HepG2 (cell line): ENCODE measurements at regions not wholly inside any gene's neighbourhood (a gene's known extent, or its start where the extent isn't known, plus 50 kb on each side); places are given as distances from the start of the nearest gene placed in this dataset.

ENCODE experiments used
- ATF7 ChIP-seq, 2 experiments: fragments of 450-650 bp in 1 of 2; sonication (generic) in 1 of 2; formaldehyde crosslinking in 1 of 2; IDR thresholded peaks; 2 replicates each; pipeline versions ENCODE4 v1.4.0 to v1.6.1; 2016 to 2020; ENCODE audit warnings: antibody characterized with exemption in 1 of 2, mild to moderate bottlenecking in 1 of 2, missing genetic modification reagents in 1 of 2
- GABPA ChIP-seq, 2 experiments: IDR thresholded peaks; 2 replicates each; pipeline ENCODE4 v1.6.1; 2011 to 2016; ENCODE audit warnings: low read depth in 2 of 2, low read length in 1 of 2, missing biosample characterization in 1 of 2, missing genetic modification characterization in 1 of 2
- HMG20B ChIP-seq: conservative IDR thresholded peaks from 2 replicates; pipeline ENCODE4 v1.6.1; 2016; ENCODE audit warnings: missing genetic modification reagents, missing compliant biosample characterization
- KAT7 ChIP-seq: IDR thresholded peaks from 2 replicates; pipeline ENCODE4 v1.6.1; 2018; ENCODE audit warnings: borderline replicate concordance, missing compliant biosample characterization
- SRF ChIP-seq: IDR thresholded peaks from 2 replicates; pipeline ENCODE4 v1.6.1; 2011; ENCODE audit warnings: mild to moderate bottlenecking, low read depth, low read length, moderate library complexity
- TARDBP ChIP-seq: sonication (generic); formaldehyde crosslinking; IDR thresholded peaks from 2 replicates; pipeline ENCODE4 v1.8.0; 2022; ENCODE audit warnings: mild to moderate bottlenecking, missing genetic modification reagents
- ZNF333 ChIP-seq: sonication (generic); formaldehyde crosslinking; IDR thresholded peaks from 2 replicates; pipeline ENCODE4 v1.4.0; 2020; ENCODE audit warnings: mild to moderate bottlenecking, missing genetic modification reagents, borderline replicate concordance
- TF ChIP-seq, protein P1 (sequence below): sonication (generic); formaldehyde crosslinking; IDR thresholded peaks from 2 replicates; pipeline ENCODE4 v1.5.1; 2020; ENCODE audit warnings: mild to moderate bottlenecking, missing genetic modification reagents, moderate library complexity
- TF ChIP-seq, protein P2 (sequence below): sonication (generic); formaldehyde crosslinking; IDR thresholded peaks from 2 replicates; pipeline ENCODE4 v1.5.0; 2020; ENCODE audit warnings: mild to moderate bottlenecking, missing genetic modification reagents
- TF ChIP-seq, protein P3 (sequence below): sonication (generic); formaldehyde crosslinking; IDR thresholded peaks from 2 replicates; pipeline ENCODE4 v1.5.0; 2020; ENCODE audit warnings: mild to moderate bottlenecking, missing genetic modification reagents
- TF ChIP-seq, protein P4 (sequence below): sonication (generic); formaldehyde crosslinking; IDR thresholded peaks from 2 replicates; pipeline ENCODE4 v1.8.0; 2022; ENCODE audit warnings: missing genetic modification reagents, mild to moderate bottlenecking, borderline replicate concordance

DNA sequence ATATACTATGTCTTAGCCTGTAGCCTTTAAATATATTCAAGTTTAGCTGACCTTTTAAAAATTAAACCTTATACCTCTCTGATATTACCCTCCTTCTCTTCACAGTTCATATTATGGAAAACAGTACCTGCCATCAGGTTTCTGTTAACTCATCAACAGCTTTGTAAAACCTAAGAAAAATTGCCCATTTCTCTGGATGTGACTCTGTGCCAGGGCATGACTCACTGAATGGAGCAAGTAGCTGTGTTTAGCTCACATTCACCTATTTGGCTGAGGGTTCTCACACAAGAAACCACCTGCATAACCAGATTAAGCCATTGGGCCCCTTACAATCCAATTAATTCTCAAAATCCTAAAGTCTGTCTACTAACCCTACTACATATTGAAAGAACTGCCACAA is 678.8 kb upstream of the MARCKS start (continued):
- no peak for TF ChIP-seq ZNF333 (CRISPR knock-in tag)
- TF ChIP-seq, protein P1, sequence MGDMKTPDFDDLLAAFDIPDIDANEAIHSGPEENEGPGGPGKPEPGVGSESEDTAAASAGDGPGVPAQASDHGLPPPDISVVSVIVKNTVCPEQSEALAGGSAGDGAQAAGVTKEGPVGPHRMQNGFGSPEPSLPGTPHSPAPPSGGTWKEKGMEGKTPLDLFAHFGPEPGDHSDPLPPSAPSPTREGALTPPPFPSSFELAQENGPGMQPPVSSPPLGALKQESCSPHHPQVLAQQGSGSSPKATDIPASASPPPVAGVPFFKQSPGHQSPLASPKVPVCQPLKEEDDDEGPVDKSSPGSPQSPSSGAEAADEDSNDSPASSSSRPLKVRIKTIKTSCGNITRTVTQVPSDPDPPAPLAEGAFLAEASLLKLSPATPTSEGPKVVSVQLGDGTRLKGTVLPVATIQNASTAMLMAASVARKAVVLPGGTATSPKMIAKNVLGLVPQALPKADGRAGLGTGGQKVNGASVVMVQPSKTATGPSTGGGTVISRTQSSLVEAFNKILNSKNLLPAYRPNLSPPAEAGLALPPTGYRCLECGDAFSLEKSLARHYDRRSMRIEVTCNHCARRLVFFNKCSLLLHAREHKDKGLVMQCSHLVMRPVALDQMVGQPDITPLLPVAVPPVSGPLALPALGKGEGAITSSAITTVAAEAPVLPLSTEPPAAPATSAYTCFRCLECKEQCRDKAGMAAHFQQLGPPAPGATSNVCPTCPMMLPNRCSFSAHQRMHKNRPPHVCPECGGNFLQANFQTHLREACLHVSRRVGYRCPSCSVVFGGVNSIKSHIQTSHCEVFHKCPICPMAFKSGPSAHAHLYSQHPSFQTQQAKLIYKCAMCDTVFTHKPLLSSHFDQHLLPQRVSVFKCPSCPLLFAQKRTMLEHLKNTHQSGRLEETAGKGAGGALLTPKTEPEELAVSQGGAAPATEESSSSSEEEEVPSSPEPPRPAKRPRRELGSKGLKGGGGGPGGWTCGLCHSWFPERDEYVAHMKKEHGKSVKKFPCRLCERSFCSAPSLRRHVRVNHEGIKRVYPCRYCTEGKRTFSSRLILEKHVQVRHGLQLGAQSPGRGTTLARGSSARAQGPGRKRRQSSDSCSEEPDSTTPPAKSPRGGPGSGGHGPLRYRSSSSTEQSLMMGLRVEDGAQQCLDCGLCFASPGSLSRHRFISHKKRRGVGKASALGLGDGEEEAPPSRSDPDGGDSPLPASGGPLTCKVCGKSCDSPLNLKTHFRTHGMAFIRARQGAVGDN (CRISPR knock-in tag): no peak
- TF ChIP-seq, protein P2, sequence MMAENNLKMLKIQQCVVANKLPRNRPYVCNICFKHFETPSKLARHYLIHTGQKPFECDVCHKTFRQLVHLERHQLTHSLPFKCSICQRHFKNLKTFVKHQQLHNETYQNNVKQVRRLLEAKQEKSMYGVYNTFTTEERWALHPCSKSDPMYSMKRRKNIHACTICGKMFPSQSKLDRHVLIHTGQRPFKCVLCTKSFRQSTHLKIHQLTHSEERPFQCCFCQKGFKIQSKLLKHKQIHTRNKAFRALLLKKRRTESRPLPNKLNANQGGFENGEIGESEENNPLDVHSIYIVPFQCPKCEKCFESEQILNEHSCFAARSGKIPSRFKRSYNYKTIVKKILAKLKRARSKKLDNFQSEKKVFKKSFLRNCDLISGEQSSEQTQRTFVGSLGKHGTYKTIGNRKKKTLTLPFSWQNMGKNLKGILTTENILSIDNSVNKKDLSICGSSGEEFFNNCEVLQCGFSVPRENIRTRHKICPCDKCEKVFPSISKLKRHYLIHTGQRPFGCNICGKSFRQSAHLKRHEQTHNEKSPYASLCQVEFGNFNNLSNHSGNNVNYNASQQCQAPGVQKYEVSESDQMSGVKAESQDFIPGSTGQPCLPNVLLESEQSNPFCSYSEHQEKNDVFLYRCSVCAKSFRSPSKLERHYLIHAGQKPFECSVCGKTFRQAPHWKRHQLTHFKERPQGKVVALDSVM: no peak
- TF ChIP-seq SRF: no peak
- no peak for TF ChIP-seq KAT7 (CRISPR knock-in tag)
- no peak for TF ChIP-seq TARDBP (CRISPR knock-in tag)
- TF ChIP-seq, protein P3, sequence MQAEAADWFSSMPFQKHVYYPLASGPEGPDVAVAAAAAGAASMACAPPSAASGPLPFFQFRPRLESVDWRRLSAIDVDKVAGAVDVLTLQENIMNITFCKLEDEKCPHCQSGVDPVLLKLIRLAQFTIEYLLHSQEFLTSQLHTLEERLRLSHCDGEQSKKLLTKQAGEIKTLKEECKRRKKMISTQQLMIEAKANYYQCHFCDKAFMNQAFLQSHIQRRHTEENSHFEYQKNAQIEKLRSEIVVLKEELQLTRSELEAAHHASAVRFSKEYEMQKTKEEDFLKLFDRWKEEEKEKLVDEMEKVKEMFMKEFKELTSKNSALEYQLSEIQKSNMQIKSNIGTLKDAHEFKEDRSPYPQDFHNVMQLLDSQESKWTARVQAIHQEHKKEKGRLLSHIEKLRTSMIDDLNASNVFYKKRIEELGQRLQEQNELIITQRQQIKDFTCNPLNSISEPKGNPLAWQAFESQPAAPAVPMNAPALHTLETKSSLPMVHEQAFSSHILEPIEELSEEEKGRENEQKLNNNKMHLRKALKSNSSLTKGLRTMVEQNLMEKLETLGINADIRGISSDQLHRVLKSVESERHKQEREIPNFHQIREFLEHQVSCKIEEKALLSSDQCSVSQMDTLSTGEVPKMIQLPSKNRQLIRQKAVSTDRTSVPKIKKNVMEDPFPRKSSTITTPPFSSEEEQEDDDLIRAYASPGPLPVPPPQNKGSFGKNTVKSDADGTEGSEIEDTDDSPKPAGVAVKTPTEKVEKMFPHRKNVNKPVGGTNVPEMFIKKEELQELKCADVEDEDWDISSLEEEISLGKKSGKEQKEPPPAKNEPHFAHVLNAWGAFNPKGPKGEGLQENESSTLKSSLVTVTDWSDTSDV (CRISPR knock-in tag): no peak
- TF ChIP-seq ATF7 (IDR thresholded peaks at IDR 0.05): no peak
- TF ChIP-seq ATF7 (CRISPR knock-in tag; IDR thresholded peaks at IDR 0.05): no peak
- TF ChIP-seq, protein P4, sequence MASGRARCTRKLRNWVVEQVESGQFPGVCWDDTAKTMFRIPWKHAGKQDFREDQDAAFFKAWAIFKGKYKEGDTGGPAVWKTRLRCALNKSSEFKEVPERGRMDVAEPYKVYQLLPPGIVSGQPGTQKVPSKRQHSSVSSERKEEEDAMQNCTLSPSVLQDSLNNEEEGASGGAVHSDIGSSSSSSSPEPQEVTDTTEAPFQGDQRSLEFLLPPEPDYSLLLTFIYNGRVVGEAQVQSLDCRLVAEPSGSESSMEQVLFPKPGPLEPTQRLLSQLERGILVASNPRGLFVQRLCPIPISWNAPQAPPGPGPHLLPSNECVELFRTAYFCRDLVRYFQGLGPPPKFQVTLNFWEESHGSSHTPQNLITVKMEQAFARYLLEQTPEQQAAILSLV: no peak
- TF ChIP-seq HMG20B (CRISPR knock-in tag): no peak
- TF ChIP-seq GABPA (IDR thresholded peaks at IDR 0.05; ENCODE audit: low read depth, low read length): no peak
- no peak for TF ChIP-seq GABPA (CRISPR knock-in tag; IDR thresholded peaks at IDR 0.05; ENCODE audit: low read depth)
